NT2/D1 (cell line): ENCODE measurements at regions not wholly inside any gene's neighbourhood (a gene's known extent, or its start where the extent isn't known, plus 50 kb on each side); places are given as distances from the start of the nearest gene placed in this dataset.

Source experiments
- DNase-seq: peaks from one replicate; pipeline ENCODE4 v3.0.0-alpha.2; 2011; ENCODE audit warnings: low read depth, low spot score
- H3K27me3 ChIP-seq: 2 replicates; pipeline ENCODE4 v1.6.0; 2011; ENCODE audit warnings: mild to moderate bottlenecking; ENCODE audit not compliant: insufficient read length, insufficient read depth
- H3K36me3 ChIP-seq: 2 replicates; pipeline ENCODE4 v1.6.1; 2011; ENCODE audit warnings: mild to moderate bottlenecking, low read length, mixed read lengths; ENCODE audit not compliant: insufficient read depth, insufficient read length
- H3K4me1 ChIP-seq: 2 replicates; pipeline ENCODE4 v1.5.1; 2011; ENCODE audit not compliant: insufficient read depth, insufficient read length
- H3K4me3 ChIP-seq: 2 replicates; pipeline ENCODE4 v1.5.1; 2011; ENCODE audit warnings: low read depth; ENCODE audit not compliant: insufficient read length
- H3K9ac ChIP-seq: 2 replicates; pipeline ENCODE4 v1.6.0; 2011; ENCODE audit warnings: low read depth; ENCODE audit not compliant: insufficient read length
- H3K9me3 ChIP-seq: 2 replicates; pipeline ENCODE4 v1.5.1; 2011; ENCODE audit warnings: mild to moderate bottlenecking, low read length; ENCODE audit not compliant: insufficient read depth
- SUZ12 ChIP-seq: IDR thresholded peaks from 2 replicates; pipeline ENCODE4 v1.6.1; 2011; ENCODE audit not compliant: insufficient read length, insufficient read depth; ENCODE audit errors: extremely low read depth
- YY1 ChIP-seq: IDR thresholded peaks from 2 replicates; pipeline ENCODE4 v1.6.1; 2011; ENCODE audit not compliant: insufficient read length, insufficient read depth
- ZNF274 ChIP-seq: IDR thresholded peaks from 2 replicates; pipeline ENCODE4 v1.6.1; 2011; ENCODE audit warnings: mild to moderate bottlenecking, low read depth, low read length

DNA sequence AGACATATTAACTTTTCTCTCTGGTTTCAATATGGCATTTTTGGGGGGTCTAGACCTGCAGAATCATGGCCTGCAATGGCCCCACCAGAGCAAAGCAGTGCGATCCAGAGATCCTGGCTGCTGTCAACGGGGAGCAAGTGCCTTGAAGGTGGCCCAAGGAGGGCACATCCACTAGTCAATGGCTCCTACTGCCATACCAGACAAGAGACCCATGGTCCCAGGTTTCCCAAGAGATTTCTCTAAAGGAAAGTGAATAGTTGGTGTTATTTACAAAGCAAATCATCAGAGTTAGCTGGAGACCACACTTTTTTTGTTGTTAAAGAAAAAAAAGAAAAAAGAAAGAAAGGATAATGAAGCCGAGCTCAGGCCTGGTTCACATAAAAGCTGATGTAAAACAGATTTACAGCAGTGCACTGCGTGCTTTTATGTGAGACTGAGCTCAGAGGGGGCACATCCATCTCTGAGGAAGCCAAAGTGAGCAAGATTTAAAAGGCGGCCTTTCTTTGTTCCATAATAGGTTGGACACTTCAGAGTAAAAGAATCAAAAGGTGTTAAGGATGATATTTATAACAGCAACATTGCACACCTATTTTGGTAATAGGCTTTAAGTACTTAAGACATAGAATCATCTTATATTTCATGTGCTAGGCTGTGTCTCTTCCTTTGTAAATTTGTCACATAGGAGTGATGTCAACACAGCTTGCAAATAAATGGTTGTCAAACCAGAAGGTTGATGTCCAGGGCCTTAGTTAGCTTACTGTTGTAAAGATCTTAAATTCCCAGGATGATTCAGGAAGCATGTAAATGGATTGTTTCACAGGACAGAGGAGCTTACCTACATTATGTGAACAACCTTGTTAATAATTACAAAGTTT is 201.3 kb upstream of the NTM start:
- Histone ChIP-seq H3K4me1 (no peaks in the 10 kb centered on the region), H3K27me3 (no peaks in the 10 kb centered on the region), H3K36me3 (no peaks in the 10 kb centered on the region), H3K4me3 (no peak overlapping the region), H3K9me3 (no peaks in the 10 kb centered on the region), H3K9ac (no peak overlapping the region)
- DNase-seq = no peak
- TF ChIP-seq ZNF274 = no peak

DNA sequence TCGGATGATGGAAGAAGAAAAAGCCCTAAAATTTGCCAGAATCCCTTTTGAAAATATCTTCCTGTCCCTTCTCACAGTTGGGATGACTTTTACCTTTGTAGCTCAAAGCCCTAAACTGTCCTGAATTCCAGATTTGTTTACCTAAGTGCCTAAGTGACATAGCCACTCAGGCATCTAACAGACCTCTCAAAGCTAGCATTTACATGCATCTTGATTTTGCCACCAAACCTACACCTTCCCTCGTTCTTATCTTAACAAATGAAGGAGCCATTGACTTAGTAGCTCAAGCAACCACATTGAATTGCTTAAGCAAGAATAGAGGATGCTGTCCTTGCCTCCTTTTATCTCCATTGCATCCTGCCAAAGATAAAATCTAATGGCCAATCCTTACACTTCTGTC is 198.4 kb upstream of the NTM start:
- Histone ChIP-seq H3K27me3 (no peaks in the 10 kb centered on the region), H3K9ac (no peak overlapping the region), H3K9me3 (no peaks in the 10 kb centered on the region), H3K36me3 (no peaks in the 10 kb centered on the region), H3K4me1 (no peaks in the 10 kb centered on the region), H3K4me3 (no peak overlapping the region)
- TF ChIP-seq YY1 = no peak
- no peak for TF ChIP-seq ZNF274
- no peak for TF ChIP-seq SUZ12
- no peak for DNase-seq

DNA sequence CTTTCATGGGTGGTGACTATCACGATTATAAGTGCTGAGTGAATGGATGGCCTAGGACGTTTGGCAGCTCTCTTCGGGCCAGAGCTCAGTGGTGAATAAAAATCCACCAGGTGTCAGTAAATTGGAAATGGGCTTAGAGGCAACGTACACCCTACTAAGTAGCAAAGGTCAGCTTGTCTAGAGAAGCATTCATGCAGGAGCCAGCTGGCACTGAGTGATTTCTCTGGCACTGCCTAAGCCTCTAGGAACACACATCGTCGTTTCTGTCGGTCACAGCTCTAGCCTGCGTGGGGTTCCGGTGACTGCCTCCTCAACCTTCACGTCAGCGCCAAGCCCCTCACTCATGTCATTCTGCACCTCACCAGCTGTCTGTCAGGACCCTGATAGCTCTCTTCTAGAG is 192.4 kb upstream of the NTM start:
- Histone ChIP-seq H3K9me3 (no peaks in the 10 kb centered on the region), H3K27me3 (no peaks in the 10 kb centered on the region)
- no peak for DNase-seq

DNA sequence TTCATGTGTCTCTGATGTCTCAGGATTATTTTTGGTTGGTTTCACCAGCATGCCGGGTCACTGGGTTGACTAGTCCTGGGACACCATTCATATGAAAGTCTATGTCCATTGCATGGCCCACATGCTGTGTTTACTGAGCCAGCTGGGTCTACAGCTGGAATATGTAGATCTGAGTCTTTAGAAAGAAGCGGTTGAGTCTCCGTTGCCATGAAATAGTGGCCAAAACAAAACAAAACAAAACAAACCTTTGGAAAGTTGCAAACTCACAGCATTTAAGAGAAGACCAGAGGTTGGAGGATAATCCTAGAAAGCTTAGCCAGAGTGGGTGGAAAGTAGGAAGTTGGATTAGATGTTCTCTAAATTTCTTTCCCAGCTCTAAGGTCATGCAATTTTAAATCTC is 191.8 kb upstream of the NTM start:
- H3K36me3 ChIP-seq = no peaks in the 10 kb centered on the region
- TF ChIP-seq ZNF274 (no peak), SUZ12 (no peak), YY1 (no peak)
- no peak overlapping the region for H3K4me3 ChIP-seq
- no peaks in the 10 kb centered on the region for H3K9me3 ChIP-seq
- DNase-seq = no peak
- no peak overlapping the region for H3K9ac ChIP-seq
- H3K4me1 ChIP-seq = no peaks in the 10 kb centered on the region
- no peaks in the 10 kb centered on the region for H3K27me3 ChIP-seq

More for the DNA sequence above, 192.4 kb upstream of the NTM start:
- no peak overlapping the region for H3K9ac ChIP-seq
- H3K36me3 ChIP-seq = no peaks in the 10 kb centered on the region
- no peaks in the 10 kb centered on the region for H3K4me1 ChIP-seq
- no peak for TF ChIP-seq ZNF274
- no peak for TF ChIP-seq SUZ12
- TF ChIP-seq YY1 = no peak
- H3K4me3 ChIP-seq = no peak overlapping the region

DNA sequence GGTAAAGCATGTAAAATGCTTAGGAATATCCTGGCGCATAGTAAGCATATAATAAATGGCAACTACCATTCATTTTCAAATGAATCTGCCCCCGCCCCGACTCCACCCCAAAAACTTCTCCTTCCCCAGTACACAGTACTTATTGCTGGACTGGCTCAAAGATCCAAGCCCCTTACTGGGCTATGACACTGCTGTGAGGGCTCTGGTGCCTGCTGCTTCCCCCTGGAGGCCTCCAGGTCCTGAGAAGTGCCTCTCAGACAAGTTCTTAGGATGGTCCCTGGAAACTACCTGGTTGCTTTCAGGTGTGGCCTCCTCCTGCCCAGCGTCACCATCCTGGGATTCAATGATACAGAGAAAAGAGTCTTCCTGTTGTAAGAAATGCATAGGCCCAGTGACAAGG is 190.6 kb upstream of the NTM start:
- H3K4me1 ChIP-seq = no peaks in the 10 kb centered on the region
- H3K9ac ChIP-seq = no peak overlapping the region
- H3K4me3 ChIP-seq = no peak overlapping the region
- no peaks in the 10 kb centered on the region for H3K36me3 ChIP-seq
- TF ChIP-seq ZNF274 = no peak
- no peak for TF ChIP-seq SUZ12
- TF ChIP-seq YY1 = no peak
- no peaks in the 10 kb centered on the region for H3K27me3 ChIP-seq
- H3K9me3 ChIP-seq = no peaks in the 10 kb centered on the region
- DNase-seq = no peak

DNA sequence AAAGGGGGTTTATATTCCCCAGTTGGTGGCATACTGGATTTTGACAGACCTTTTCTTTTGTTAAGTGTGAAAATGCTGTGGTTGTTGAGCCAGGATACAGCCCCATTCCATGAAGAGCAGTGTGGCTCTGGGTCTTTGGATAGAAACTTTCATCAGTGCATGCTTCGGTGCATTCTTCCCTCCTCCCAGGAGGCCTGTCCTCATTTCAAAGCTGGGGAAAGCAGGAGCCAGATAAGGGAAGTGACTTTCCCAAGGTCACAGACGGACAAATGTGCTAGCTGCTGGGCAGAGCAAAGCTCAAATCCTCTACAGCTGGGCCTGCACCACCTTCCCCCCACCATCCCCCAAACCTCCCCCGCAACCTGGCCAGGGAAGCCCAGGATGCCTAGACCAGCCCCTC is 184.5 kb upstream of the NTM start:
- Histone ChIP-seq H3K9ac (no peak overlapping the region), H3K4me1 (peaks cover 2% of the 10 kb centered on the region), H3K27me3 (no peaks in the 10 kb centered on the region), H3K9me3 (no peaks in the 10 kb centered on the region), H3K4me3 (no peak overlapping the region), H3K36me3 (no peaks in the 10 kb centered on the region)
- TF ChIP-seq YY1 (no peak), ZNF274 (no peak), SUZ12 (no peak)
- no peak for DNase-seq

DNA sequence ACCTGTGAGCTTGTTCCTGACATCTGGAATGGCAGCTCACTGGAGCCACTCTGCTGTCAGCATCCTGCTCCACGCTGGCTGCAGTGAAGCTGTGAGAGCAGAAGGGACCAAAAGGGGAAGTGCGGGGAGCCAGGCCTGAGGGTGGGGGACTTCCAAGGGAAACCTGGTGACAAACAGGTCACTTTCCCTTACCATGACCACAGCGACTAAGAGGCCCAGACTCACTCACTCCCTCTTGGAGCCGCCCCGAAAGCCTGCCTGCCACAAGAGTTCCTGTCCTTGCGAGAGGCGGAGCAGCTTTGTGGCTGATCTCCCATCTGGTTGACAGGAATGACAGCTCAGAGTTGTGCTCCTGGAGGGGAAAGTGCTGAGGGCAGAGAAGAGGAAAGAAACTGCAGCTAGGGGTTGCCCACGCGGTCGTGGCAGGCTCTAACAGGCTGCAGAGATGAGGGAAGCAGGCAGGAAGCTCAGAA is 183.8 kb upstream of the NTM start:
- Histone ChIP-seq H3K9me3 (no peaks in the 10 kb centered on the region), H3K4me1 (peaks cover 2% of the 10 kb centered on the region), H3K9ac (no peak overlapping the region), H3K27me3 (no peaks in the 10 kb centered on the region), H3K4me3 (no peak overlapping the region), H3K36me3 (no peaks in the 10 kb centered on the region)
- no peak for DNase-seq
- TF ChIP-seq ZNF274 = no peak
- no peak for TF ChIP-seq YY1
- TF ChIP-seq SUZ12 = no peak

DNA sequence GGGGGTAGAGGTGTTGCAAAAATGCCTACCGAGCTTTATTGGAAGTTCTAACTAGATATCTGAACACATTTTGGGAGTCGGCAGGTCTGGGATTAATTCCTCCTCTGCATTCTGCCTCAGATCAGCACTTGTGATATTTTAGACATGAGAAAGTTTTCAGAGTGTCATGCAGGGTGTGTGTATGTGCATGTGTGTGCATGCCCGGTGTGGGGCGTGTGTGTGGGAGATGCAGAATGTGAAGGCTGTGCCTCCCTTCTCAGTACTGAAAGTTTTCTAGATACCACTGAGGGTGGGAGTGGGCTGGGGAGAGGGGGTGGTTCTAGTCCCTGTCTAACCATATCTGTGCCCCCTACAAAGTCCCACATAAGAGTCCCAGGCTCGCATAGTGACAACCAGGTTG is 180.0 kb upstream of the NTM start:
- Histone ChIP-seq H3K36me3 (no peaks in the 10 kb centered on the region), H3K4me1 (peaks cover under 1% of the 10 kb centered on the region), H3K9ac (no peak overlapping the region), H3K4me3 (no peak overlapping the region), H3K27me3 (no peaks in the 10 kb centered on the region), H3K9me3 (no peaks in the 10 kb centered on the region)
- no peak for DNase-seq
- TF ChIP-seq ZNF274 (no peak), SUZ12 (no peak), YY1 (no peak)
